Ramos (cell line): ENCODE measurements at regions not wholly inside any gene's neighbourhood (a gene's known extent, or its start where the extent isn't known, plus 50 kb on each side); places are given as distances from the start of the nearest gene placed in this dataset.

Experiments
- in situ Hi-C: fragments of 300-500 bp; cut with MboI; formaldehyde crosslinking; loops from one replicate; pipeline ENCODE4 v1.14.3; 2022; ENCODE audit warnings: low sequenced_read_pairs; ENCODE audit not compliant: unreplicated experiment

DNA sequence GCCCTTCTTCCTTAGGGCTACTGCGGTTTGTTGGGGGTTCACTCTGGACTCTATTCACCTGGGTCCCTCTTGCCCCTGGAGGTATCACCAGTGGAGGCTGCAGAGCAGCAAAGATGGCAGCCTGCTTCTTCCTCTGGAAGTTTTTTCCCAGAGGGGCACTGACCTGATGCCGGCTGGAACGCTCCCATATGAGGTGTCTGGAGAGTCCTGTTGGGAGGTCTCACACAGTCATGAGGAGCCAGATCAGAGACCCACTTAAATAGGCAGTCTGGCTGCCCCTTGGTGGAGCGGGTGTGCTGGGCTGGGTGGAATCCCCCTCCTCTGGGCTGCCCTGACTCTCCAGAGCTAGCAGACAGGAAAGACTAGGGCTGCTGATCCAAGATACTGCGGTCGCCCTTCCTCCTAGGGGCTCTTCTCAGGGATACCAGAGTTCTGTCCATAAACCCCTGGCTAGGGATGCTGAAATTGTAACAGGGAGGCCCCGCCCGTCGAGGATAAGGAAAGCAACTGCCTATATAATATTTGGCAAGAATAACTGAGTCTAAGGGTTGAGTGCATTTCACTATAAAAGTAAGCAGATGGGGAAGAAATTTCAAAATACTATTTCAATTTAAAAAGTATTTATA is 140.7 kb downstream of the NOL4 start:
- in situ Hi-C loops, result no loop called here

DNA sequence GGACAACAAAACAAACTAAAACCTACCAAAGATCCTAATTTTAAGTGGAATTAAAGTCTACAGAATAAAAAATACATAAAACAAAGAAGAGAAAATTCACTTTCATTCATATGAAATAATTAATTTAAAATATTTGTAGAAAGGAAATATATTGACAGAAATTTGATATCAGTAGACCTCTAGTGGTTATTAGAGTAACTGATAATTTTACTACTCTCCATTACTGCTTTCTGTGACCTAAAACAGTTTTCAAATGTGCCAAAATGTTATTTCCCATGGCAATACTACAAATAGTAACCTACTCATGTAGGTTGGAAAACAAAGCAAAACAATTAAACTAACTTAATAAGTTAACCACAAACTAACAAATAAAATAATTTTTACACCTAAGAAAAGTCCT is 147.1 kb downstream of the NOL4 start:
- in situ Hi-C loops, result no loop called here

DNA sequence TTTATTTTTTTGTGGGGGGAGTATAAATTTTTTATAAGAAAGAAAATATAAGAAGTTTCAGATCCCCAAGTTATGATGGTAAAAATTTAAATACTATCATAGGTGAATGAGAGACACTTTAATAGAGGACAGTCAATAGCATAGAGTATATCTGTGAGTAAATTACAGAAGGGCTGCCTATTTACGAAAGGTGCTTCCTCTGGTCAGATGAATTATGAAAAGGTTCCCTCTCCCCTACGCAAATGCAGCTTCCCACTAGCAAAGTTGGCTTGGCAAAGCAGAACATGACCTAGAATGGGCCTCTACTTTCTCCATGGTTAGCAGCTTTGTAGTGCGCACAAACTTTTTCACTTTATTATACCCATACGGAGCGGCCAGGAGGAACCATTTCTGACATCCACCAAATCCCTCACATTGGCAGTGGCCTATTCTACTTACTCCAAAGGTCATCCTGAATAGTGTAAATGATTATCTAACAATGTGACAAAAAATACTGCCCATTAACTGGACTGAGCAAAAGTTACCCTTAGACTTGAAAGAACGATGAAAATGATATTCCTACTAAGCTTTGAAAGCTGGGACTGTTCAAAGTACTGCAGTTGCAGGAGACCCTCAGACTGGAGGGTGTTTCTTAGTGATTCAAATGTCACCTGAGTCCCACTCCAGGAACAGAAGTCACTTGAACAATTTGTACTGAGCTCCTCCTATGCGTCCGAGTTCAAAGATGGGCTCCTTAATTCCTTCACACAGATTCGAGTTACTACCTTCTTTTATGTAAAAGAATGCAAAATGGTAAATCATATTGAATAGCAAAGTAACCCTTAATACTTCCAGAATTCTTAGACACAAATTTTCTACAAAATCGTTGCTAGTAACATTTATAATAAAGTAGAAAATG is 148.5 kb downstream of the NOL4 start:
- in situ Hi-C loops, result no loop called here

DNA sequence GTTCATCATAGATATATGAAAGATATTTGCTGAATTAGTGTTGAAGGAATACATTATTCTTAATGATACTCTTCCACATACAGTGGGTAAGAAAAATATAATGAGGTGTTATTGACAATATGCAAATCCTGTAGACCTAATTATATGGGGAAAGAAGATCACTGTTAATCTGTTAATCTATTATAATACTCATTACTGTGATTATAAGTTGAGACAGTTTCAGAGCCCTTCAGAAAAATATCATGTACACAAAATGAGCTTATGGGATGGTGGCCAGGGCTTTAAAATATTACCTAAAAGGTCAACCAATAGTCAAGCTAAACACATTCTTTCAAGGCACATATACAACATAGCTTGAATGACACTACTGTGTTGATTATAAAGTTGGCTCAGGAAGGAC is 163.5 kb downstream of the NOL4 start:
- in situ Hi-C loops, result no loop called here

- in situ Hi-C loops, result no loop called here
Measured at GRCh38 chr18:34055227-34055626, 169.5 kb downstream of the NOL4 start.

DNA sequence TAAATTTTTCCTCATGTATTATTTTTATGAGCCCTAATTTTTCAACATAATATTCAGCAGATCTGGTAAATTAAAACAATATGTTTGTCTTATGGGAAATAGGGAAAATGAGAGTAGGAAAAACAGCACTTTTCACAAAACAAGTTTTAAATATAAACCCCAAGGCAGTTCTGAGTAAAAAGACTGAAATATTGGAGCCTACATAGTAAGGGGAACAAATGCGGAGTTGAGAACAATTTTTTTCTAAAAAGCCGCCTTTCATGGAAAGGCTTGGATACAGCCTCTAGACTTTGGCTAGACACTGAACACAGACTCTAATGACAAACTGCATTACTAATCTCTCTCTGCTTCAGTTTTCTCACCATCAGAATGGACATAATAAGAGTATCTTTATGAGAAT is 174.1 kb downstream of the NOL4 start:
- in situ Hi-C loops, result no loop called here

DNA sequence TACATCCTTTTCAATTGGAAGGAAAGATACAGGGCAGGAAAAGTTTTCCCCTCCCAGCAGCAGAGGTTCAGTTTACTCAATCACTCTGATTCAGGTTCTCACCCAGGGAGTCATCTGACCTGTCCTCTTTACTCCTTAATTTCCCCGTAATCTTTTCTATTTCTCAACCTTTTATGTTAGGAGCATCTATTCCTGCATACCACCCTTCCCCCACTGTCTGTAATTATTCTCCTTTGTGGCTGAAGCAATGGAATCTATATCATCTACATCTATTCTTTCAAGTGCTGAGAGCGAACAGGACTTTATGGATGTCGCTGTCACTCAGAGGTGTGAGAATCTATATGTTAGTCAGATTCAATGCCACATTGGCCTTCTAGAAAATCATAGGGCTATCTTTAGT is 175.2 kb downstream of the NOL4 start:
- in situ Hi-C loops, result no loop called here

- in situ Hi-C loops, result no loop called here
Measured at GRCh38 chr18:34048423-34048822, 176.3 kb downstream of the NOL4 start.

DNA sequence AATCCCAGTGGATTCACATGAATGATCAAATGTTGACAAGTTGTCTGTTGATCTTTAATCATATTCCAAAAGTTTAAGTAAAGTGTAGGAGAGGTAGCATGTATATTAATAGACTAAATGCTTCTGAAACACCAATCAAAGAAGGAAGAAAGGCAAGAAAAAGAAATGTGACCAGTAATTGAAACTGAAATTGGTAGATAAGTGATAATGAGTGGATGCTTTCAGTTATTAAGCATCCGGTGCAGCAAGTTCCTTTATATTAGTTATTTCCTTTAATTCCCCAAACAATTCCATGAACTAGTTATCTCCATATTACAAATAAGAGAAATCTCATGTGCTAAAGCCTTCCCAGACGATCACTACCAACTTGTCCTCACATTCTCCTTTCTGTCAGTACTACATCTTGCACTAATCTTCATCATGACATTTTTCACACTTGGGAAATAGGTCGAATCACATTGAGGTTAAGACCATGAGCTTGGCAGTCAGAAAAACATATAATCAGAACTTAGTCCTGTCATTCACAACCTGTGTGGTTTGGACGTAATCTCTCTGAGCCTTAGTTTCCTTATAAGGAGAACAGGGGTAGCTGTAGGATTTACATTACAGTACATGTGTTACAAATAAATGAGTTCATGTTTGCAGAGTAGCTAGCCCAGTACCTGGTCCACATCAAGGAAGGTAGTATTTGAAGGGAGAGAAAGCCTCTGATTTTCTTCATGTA is 182.1 kb downstream of the NOL4 start:
- in situ Hi-C loops, result no loop called here

- in situ Hi-C loops, result no loop called here
Measured at GRCh38 chr18:34039611-34040010, 185.1 kb downstream of the NOL4 start.

- in situ Hi-C loops, result no loop called here
Measured at GRCh38 chr18:34039201-34039600, 185.5 kb downstream of the NOL4 start.

GRCh38 chr18:34038086-34038485 is 186.6 kb downstream of the NOL4 start:
- in situ Hi-C loops, result no loop called here

DNA sequence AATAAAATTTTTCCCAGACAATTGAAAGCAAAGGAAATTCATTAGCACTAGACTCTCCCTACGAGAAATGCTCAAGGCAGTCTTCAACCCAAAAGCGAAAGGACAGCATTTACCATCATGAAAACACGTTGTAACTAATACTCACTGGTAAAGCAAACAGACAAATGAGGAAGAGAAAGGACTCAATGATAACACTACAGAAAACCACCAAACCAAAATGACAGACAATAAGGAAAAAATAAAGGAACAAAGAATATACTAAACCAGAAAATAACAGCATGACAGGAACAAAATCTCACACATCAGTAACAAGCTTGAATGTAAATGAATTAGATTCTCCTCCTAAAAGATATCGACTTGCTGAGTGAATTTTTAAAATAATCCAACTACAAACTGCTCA is 190.7 kb downstream of the NOL4 start:
- in situ Hi-C loops, result no loop called here

DNA sequence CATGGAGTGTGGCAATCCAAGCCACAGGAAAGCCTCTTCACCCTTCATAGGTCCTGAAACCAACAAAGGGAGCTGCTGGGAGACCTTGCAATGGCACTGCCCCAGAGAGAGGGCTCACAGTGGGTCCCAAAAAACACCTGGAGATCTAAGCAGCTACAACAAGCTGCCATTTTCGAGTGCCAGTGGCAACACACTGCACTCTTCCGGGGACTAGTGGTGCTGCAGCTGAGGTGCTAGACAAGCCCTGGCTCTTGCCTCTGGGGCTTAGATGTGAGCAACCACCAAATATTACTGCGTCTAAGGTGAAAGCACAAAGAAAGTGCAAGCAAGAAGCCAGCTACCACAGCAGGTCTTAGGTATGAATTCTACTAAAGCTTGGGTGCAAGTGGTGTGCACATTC is 192.9 kb downstream of the NOL4 start:
- in situ Hi-C loops, result no loop called here

- in situ Hi-C loops, result no loop called here
Measured at GRCh38 chr18:34028324-34028723, 196.4 kb downstream of the NOL4 start.

GRCh38 chr18:34025191-34025801 is 199.4 kb downstream of the NOL4 start:
- in situ Hi-C loops, result no loop called here

DNA sequence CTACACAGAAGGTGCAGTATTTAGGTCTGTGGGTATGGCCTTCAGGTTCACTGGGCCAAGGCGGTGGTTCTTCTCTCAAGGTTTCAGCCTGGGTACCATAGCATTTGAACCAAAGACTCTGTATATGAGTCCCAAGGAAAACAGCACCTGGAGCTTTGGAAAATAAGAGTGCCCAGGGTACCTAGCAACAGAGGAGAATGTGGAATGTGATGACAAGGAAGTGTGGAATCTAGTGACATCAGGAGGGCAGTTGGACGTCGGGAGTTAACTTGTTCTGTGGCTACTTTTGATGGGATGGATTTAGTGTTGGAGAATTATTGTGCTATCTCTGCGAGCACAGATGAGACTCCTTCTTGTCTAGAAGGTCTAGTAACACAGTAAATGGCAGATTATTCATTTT is 201.2 kb downstream of the NOL4 start:
- in situ Hi-C loops, result no loop called here

- in situ Hi-C loops, result no loop called here
Measured at GRCh38 chr18:34018336-34018735, 206.4 kb downstream of the NOL4 start.

GRCh38 chr18:34003687-34004086 is 221.0 kb downstream of the NOL4 start:
- in situ Hi-C loops, result no loop called here

GRCh38 chr18:34002130-34002529 is 222.6 kb downstream of the NOL4 start:
- in situ Hi-C loops, result no loop called here

DNA sequence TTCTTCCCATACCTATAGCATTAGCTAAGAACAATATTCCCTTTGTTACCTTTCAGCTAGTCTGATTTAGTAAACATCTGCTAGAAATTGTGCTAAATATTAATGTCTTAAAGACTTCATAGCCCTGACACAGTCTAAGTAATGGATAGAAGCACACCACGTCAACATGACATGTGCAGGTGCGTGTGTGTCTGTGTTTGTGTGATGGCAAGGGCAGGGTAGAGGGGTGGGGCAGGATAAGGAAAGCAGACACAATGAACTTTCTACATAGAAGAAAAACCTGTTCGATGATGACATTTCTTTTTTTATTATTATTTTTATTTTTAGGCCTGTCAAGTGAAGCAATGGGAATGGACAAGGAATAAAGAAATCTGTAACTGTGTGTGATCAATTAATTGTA is 223.3 kb downstream of the NOL4 start:
- in situ Hi-C loops, result no loop called here
